Breast epithelium (tissue), 4 donors: ENCODE measurements at regions not wholly inside any gene's neighbourhood (a gene's known extent, or its start where the extent isn't known, plus 50 kb on each side); places are given as distances from the start of the nearest gene placed in this dataset.

Experiments used
- DNase-seq, 2 donors: peaks; one replicate each; pipeline ENCODE4 v3.0.0-alpha.2; 2019; ENCODE audit warnings: low spot score in 2 of 2
- H3K27ac ChIP-seq, 2 donors: fragments of 200-600 bp; sonication (generic) in 1 of 2; one replicate each; pipeline ENCODE4 v1.5.1; 2016 to 2019; ENCODE audit warnings: mild to moderate bottlenecking in 1 of 2
- H3K27me3 ChIP-seq, 2 donors: fragments of 200-600 bp; sonication (generic) in 1 of 2; one replicate each; pipeline versions ENCODE4 v1.5.1 to v1.6.0; 2017 to 2019; ENCODE audit warnings: control low read depth in 1 of 2, mild to moderate bottlenecking in 1 of 2
- H3K36me3 ChIP-seq: fragments of 200-600 bp; one replicate; pipeline ENCODE4 v1.5.1; 2019
- H3K4me1 ChIP-seq, 2 donors: fragments of 200-600 bp; sonication (generic); one replicate each; pipeline ENCODE4 v1.5.1; 2016 to 2019; ENCODE audit warnings: control low read depth in 1 of 2
- H3K4me3 ChIP-seq, 3 donors: fragments of 200-600 bp; sonication (generic); 1 replicate in 2 of 3; 2 replicates in 1 of 3; pipeline ENCODE4 v1.5.1; 2016 to 2019; ENCODE audit warnings: mild to moderate bottlenecking in 3 of 3, moderate library complexity in 2 of 3
- H3K9me3 ChIP-seq, 2 donors: fragments of 200-600 bp; sonication (generic) in 1 of 2; one replicate each; pipeline ENCODE4 v1.5.1; 2016 to 2019; ENCODE audit warnings: control low read depth in 1 of 2
- CTCF ChIP-seq, 3 donors: fragments of 450-650 bp; IDR thresholded peaks; one replicate each; pipeline ENCODE4 v1.5.1; 2016 to 2017; ENCODE audit warnings: antibody characterized with exemption in 3 of 3, mild to moderate bottlenecking in 3 of 3, moderate library complexity in 3 of 3
- POLR2A ChIP-seq: fragments of 450-650 bp; IDR thresholded peaks from one replicate; pipeline ENCODE4 v1.6.1; 2016; ENCODE audit warnings: antibody characterized with exemption, mild to moderate bottlenecking, moderate library complexity
- POLR2AphosphoS5 ChIP-seq, 3 donors: sonication (generic); formaldehyde crosslinking; IDR thresholded peaks; one replicate each; pipeline ENCODE4 v1.6.1; 2017; ENCODE audit warnings: antibody characterized with exemption in 3 of 3
- intact Hi-C: fragments of 100-400 bp; cut with DNase I; formaldehyde crosslinking; loops from one replicate; pipeline ENCODE4 v1.15.1; 2023; ENCODE audit warnings: low total_unique reads

GRCh38 chr12:91767237-91767636, 378.4 kb downstream of the BTG1 start:
- H3K4me3 ChIP-seq: no peak overlapping the region
- H3K27ac ChIP-seq: no peak overlapping the region
- H3K36me3 ChIP-seq: no peaks in the 10 kb centered on the region
- no peaks in the 10 kb centered on the region for H3K9me3 ChIP-seq
- H3K27me3 ChIP-seq: no peaks in the 10 kb centered on the region
- no peaks in the 10 kb centered on the region for H3K4me1 ChIP-seq
- no peak for DNase-seq
- TF ChIP-seq POLR2A (no peak), CTCF (IDR thresholded peaks at IDR 0.05) (no peak), POLR2AphosphoS5 (IDR thresholded peaks at IDR 0.05) (no peak)
- intact Hi-C loops: no loop called here

- H3K36me3 ChIP-seq: no peaks in the 10 kb centered on the region
- TF ChIP-seq POLR2A: no peak
- no peak for TF ChIP-seq CTCF (IDR thresholded peaks at IDR 0.05)
- no peak for TF ChIP-seq POLR2AphosphoS5 (IDR thresholded peaks at IDR 0.05)
- H3K27me3 ChIP-seq: no peaks in the 10 kb centered on the region
- DNase-seq: no peak
- intact Hi-C loops: no loop called here
- H3K4me1 ChIP-seq: no peaks in the 10 kb centered on the region
- no peaks in the 10 kb centered on the region for H3K9me3 ChIP-seq
- H3K4me3 ChIP-seq: no peak overlapping the region
- H3K27ac ChIP-seq: no peak overlapping the region
These were observed 379.2 kb downstream of the BTG1 start for GRCh38 chr12:91766454-91766853.

GRCh38 chr12:91763654-91764370, 381.8 kb downstream of the BTG1 start:
- no peak for TF ChIP-seq POLR2AphosphoS5 (IDR thresholded peaks at IDR 0.05)
- TF ChIP-seq CTCF (IDR thresholded peaks at IDR 0.05): no peak
- TF ChIP-seq POLR2A: no peak
- intact Hi-C loops: no loop called here

GRCh38 chr12:91753649-91754048, 392.0 kb downstream of the BTG1 start:
- DNase-seq: no peak
- Histone ChIP-seq H3K4me1 (no peaks in the 10 kb centered on the region), H3K4me3 (no peak overlapping the region), H3K27me3 (no peaks in the 10 kb centered on the region), H3K9me3 (peaks cover 0 to 4% of the 10 kb centered on the region in 2 donors), H3K36me3 (no peaks in the 10 kb centered on the region), H3K27ac (no peak overlapping the region)
- TF ChIP-seq POLR2A (no peak), POLR2AphosphoS5 (IDR thresholded peaks at IDR 0.05) (no peak), CTCF (IDR thresholded peaks at IDR 0.05) (no peak)
- intact Hi-C loops: no loop called here

More at GRCh38 chr12:91763654-91764370, 381.8 kb downstream of the BTG1 start:
- H3K27me3 ChIP-seq: no peaks in the 10 kb centered on the region
- no peak for DNase-seq
- H3K4me3 ChIP-seq: no peak overlapping the region
- no peaks in the 10 kb centered on the region for H3K4me1 ChIP-seq
- no peaks in the 10 kb centered on the region for H3K36me3 ChIP-seq
- H3K27ac ChIP-seq: no peak overlapping the region
- H3K9me3 ChIP-seq: peaks cover 0 to 8% of the 10 kb centered on the region in 2 donors

DNA sequence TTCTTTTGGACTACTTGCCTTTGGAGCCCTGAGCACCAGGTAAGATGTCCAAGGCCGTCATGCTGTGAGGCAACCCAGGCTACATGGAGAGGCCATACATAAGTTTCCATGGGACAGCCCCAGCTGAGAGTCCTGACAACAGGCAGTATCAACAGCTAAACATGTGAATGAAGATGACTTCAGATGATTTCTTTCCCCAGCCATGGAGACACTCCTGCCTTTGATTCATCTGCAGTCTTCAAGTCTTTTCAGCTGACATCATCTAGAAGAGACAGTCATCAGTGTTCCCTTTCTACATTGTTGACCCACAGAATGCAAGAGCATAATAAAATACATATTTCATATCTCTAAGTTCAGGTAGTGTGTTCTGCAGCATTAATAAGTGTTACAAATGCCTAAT, 398.7 kb downstream of the BTG1 start:
- Histone ChIP-seq H3K9me3 (no peaks in the 10 kb centered on the region), H3K27me3 (no peaks in the 10 kb centered on the region), H3K36me3 (peaks cover 3% of the 10 kb centered on the region), H3K27ac (no peak overlapping the region), H3K4me3 (no peak overlapping the region), H3K4me1 (no peaks in the 10 kb centered on the region)
- intact Hi-C loops: no loop called here
- no peak for DNase-seq
- TF ChIP-seq CTCF (IDR thresholded peaks at IDR 0.05): no peak
- no peak for TF ChIP-seq POLR2AphosphoS5 (IDR thresholded peaks at IDR 0.05)
- TF ChIP-seq POLR2A: no peak
